GM12878 (cell line): ENCODE measurements at regions not wholly inside any gene's neighbourhood (a gene's known extent, or its start where the extent isn't known, plus 50 kb on each side); places are given as distances from the start of the nearest gene placed in this dataset.

ENCODE experiments used
- ATAC-seq: fragments of 200-7000 bp; cut with Tn5 transposase; 3 replicates; pipeline ENCODE4 v1.9.1; 2020; ENCODE audit warnings: mild to moderate bottlenecking, moderate library complexity
- BruUV-seq: library from RNA; stranded (reverse); fragments of 400-500 nt; replicated peaks from 2 replicates; lab custom pipeline; 2021; lab: Mats Ljungman, UMichigan
- CTCF ChIA-PET: fragments of 300-600 bp; sonication (Branson Sonifier 250); formaldehyde crosslinking; extraction: SDS; loops from one replicate; lab custom pipeline; 2021; ENCODE audit warnings: inconsistent platforms; lab: Yijun Ruan, JAX
- POLR2A ChIA-PET: fragments of 350-600 bp; formaldehyde crosslinking; extraction: SDS; loops from one replicate; lab custom pipeline; 2021; ENCODE audit warnings: inconsistent platforms; lab: Charles Lee
- RAD21 ChIA-PET: fragments of 300-600 bp; sonication (Branson Sonifier 250); formaldehyde crosslinking; loops from one replicate; lab custom pipeline; 2023; ENCODE audit warnings: antibody characterized with exemption; ENCODE audit not compliant: unreplicated experiment; lab: Charles Lee
- SMC1A ChIA-PET: fragments of 300-600 bp; sonication (Branson Sonifier 250); formaldehyde crosslinking; loops from one replicate; lab custom pipeline; 2023; ENCODE audit not compliant: unreplicated experiment, uncharacterized antibody; lab: Charles Lee
- DNase-seq: peaks from one replicate; pipeline ENCODE4 v3.0.0-alpha.2; 2011; ENCODE audit warnings: low read depth, low spot score
- FAIRE-seq: peaks from 3 replicates; lab custom pipeline; 2011; peaks lifted over from hg19 to GRCh38; lab: Jason Lieb, UNC
- H2AFZ ChIP-seq: 2 replicates; pipeline ENCODE4 v1.6.0; 2011; ENCODE audit warnings: low read depth, low read length, control low read depth; ENCODE audit not compliant: control insufficient read depth
- H3K27ac ChIP-seq: 2 replicates; pipeline ENCODE4 v1.5.1; 2011; ENCODE audit warnings: control low read depth; ENCODE audit not compliant: control insufficient read depth, insufficient read depth
- H3K27me3 ChIP-seq, 2 experiments: replicated peaks in 1 of 2; 2 replicates each; pipeline versions ENCODE4 v1.6.0 to v1.6.1; 2011; ENCODE audit warnings: low read length in 1 of 2; ENCODE audit not compliant: control insufficient read depth in 2 of 2, insufficient read depth in 2 of 2
- H3K36me3 ChIP-seq, 2 experiments: 2 replicates each; pipeline ENCODE4 v1.5.1; 2011; ENCODE audit warnings: low read length in 1 of 2; ENCODE audit not compliant: control insufficient read depth in 2 of 2, insufficient read depth in 2 of 2
- H3K4me1 ChIP-seq: 2 replicates; pipeline ENCODE4 v1.6.1; 2011; ENCODE audit warnings: mild to moderate bottlenecking, low read length, moderate library complexity, mixed read lengths; ENCODE audit not compliant: control insufficient read depth, insufficient read depth
- H3K4me2 ChIP-seq: 2 replicates; pipeline ENCODE4 v1.6.0; 2011; ENCODE audit warnings: control low read depth; ENCODE audit not compliant: control insufficient read depth, insufficient read depth
- H3K4me3 ChIP-seq: fragments of 200-600 bp; sonication (generic); 2 replicates; pipeline ENCODE4 v1.5.1; 2016
- H3K79me2 ChIP-seq: 2 replicates; pipeline ENCODE4 v1.6.0; 2011; ENCODE audit warnings: low read length; ENCODE audit not compliant: control insufficient read depth, insufficient read depth
- H3K9ac ChIP-seq: 2 replicates; pipeline ENCODE4 v1.8.0; 2011; ENCODE audit warnings: low read length, control low read depth, mixed read lengths; ENCODE audit not compliant: control insufficient read depth, insufficient read depth
- H3K9me3 ChIP-seq: replicated peaks from 3 replicates; pipeline ENCODE4 v1.5.1; 2011; ENCODE audit warnings: mild to moderate bottlenecking, low read length; ENCODE audit not compliant: control insufficient read depth, insufficient read depth
- H4K20me1 ChIP-seq: 2 replicates; pipeline ENCODE4 v1.6.0; 2011; ENCODE audit not compliant: control insufficient read depth, insufficient read depth
- ATF3 ChIP-seq: IDR thresholded peaks from 2 replicates; pipeline ENCODE4 v1.6.1; 2011; ENCODE audit warnings: low read depth, mild to moderate bottlenecking, low read length, moderate library complexity, borderline replicate concordance; ENCODE audit errors: extremely low read depth
- IKZF1 ChIP-seq: fragments of 450-650 bp; conservative IDR thresholded peaks from 2 replicates; pipeline ENCODE4 v1.6.1; 2017; ENCODE audit warnings: antibody characterized with exemption, mild to moderate bottlenecking
- JUNB ChIP-seq: IDR thresholded peaks from 2 replicates; pipeline ENCODE4 v1.6.1; 2016; ENCODE audit warnings: antibody characterized with exemption, mild to moderate bottlenecking
- MAX ChIP-seq: IDR thresholded peaks from 2 replicates; pipeline ENCODE4 v1.6.1; 2012; ENCODE audit warnings: low read depth, low read length, improper control_type of control experiment
- MLLT1 ChIP-seq: fragments of 450-650 bp; IDR thresholded peaks from 2 replicates; pipeline ENCODE4 v1.6.1; 2016; ENCODE audit warnings: mild to moderate bottlenecking
- PML ChIP-seq: IDR thresholded peaks from 2 replicates; pipeline ENCODE4 v1.6.1; 2012; ENCODE audit warnings: low read length, inconsistent platforms
- PRDM15 ChIP-seq: fragments of 450-650 bp; formaldehyde crosslinking; IDR thresholded peaks from 2 replicates; pipeline ENCODE4 v1.4.0; 2020; ENCODE audit warnings: mild to moderate bottlenecking, moderate library complexity
- RAD51 ChIP-seq: fragments of 450-650 bp; IDR thresholded peaks from 2 replicates; pipeline ENCODE4 v1.6.1; 2016; ENCODE audit warnings: moderate library complexity, mild to moderate bottlenecking, inconsistent platforms
- SMAD5 ChIP-seq: IDR thresholded peaks from 2 replicates; pipeline ENCODE4 v1.6.1; 2016; ENCODE audit warnings: antibody characterized with exemption, low read depth
- SP1 ChIP-seq: IDR thresholded peaks from one replicate; pipeline ENCODE4 v1.6.1; 2011; ENCODE audit warnings: low read depth, low read length
- TCF12 ChIP-seq: IDR thresholded peaks from 2 replicates; pipeline ENCODE4 v1.6.1; 2011; ENCODE audit warnings: low read depth, mild to moderate bottlenecking, low read length
- WGBS: methylation state at CpG from one replicate; pipeline ENCODE4 v1.1.6; 2016; ENCODE audit warnings: low lambda C conversion rate; ENCODE audit not compliant: insufficient replicate concordance, insufficient coverage; ENCODE audit errors: missing lambda C conversion rate; 5-methylcytosine and 5-hydroxymethylcytosine counted together
- in situ Hi-C: fragments of 300-500 bp; cut with MboI; formaldehyde crosslinking; loops from 9 replicates; pipeline ENCODE4 v1.14.3; 2018; ENCODE audit warnings: mixed read lengths
- intact Hi-C: fragments of 100-400 bp; cut with micrococcal nuclease; formaldehyde crosslinking; loops from one replicate; pipeline ENCODE4 v1.14.2; 2022; ENCODE audit not compliant: unreplicated experiment
- TF ChIP-seq, protein P1 (sequence below): fragments of 450-650 bp; formaldehyde crosslinking; IDR thresholded peaks from 2 replicates; pipeline ENCODE4 v1.4.0; 2022; ENCODE audit warnings: mild to moderate bottlenecking, moderate library complexity

- TF ChIP-seq ATF3 = no peak
- TF ChIP-seq PRDM15 (CRISPR knock-in tag) = no peak
- TF ChIP-seq MLLT1 = no peak
- TF ChIP-seq IKZF1 = no peak
- no peak for TF ChIP-seq PML
- TF ChIP-seq, all 136 proteins: peak for 0
These were observed 230.9 kb downstream of the LOXHD1 start (continued) for GRCh38 chr18:46426021-46426678.

DNA sequence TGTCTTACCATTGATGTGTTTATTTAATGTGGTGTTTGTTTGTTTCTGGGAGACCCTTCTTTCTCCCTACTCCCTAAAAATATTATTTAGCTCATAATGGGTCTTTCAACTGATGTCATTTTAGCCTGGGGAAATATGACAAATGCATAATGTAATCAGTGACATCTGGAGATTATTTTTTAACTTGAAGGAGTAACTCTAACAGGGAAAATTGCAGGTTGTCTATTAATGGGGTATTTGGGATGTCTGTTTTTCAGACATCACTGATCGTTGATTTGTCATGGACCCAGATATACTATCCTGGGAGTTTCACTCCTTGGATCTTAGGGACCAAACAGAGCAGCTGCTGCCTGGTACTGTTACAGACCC, 230.4 kb downstream of the LOXHD1 start:
- Histone ChIP-seq H3K4me3 (no peak overlapping the region), H3K9ac (no peak overlapping the region), H3K4me1 (no peaks in the 10 kb centered on the region), H2AFZ (no peak overlapping the region), H3K27ac (no peak overlapping the region), H3K9me3 (no peaks in the 10 kb centered on the region), H3K36me3 (no peaks in the 10 kb centered on the region), H3K79me2 (no peaks in the 10 kb centered on the region), H3K4me2 (no peak overlapping the region), H3K27me3 (peaks cover 0 to 3% of the 10 kb centered on the region in 2 experiments; a peak in 2 of 4 replicates), H4K20me1 (no peaks in the 10 kb centered on the region)
- RAD21 ChIA-PET = no interaction called here
- ATAC-seq (no peak), DNase-seq (no peak), FAIRE-seq (no peak)
- CTCF ChIA-PET = no interaction called here
- intact Hi-C loops (no loop called here), in situ Hi-C loops (no loop called here)
- no TSS peak for BruUV-seq
- POLR2A ChIA-PET = no interaction called here
- WGBS = 0% methylated on average over 1 of the region's 1 CpG
- SMC1A ChIA-PET = interaction anchor here (0.6 kb wide), 1 partner anchor 35 kb away, joined by 3 read pairs; no protein-coding TSS in a partner anchor
- TF ChIP-seq MAX (no peak), MLLT1 (no peak), TCF12 (no peak), RAD51 (no peak), SP1 (no peak), JUNB (no peak), SMAD5 (no peak)
- TF ChIP-seq, protein P1, sequence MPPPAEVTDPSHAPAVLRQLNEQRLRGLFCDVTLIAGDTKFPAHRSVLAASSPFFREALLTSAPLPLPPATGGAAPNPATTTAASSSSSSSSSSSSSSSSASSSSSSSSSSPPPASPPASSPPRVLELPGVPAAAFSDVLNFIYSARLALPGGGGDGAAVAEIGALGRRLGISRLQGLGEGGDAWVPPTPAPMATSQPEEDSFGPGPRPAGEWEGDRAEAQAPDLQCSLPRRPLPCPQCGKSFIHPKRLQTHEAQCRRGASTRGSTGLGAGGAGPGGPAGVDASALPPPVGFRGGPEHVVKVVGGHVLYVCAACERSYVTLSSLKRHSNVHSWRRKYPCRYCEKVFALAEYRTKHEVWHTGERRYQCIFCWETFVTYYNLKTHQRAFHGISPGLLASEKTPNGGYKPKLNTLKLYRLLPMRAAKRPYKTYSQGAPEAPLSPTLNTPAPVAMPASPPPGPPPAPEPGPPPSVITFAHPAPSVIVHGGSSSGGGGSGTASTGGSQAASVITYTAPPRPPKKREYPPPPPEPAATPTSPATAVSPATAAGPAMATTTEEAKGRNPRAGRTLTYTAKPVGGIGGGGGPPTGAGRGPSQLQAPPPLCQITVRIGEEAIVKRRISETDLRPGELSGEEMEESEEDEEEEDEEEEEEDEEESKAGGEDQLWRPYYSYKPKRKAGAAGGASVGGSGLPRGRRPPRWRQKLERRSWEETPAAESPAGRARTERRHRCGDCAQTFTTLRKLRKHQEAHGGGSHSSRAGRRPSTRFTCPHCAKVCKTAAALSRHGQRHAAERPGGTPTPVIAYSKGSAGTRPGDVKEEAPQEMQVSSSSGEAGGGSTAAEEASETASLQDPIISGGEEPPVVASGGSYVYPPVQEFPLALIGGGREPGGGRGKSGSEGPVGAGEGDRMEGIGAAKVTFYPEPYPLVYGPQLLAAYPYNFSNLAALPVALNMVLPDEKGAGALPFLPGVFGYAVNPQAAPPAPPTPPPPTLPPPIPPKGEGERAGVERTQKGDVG = no peak
